ENCODE measurements at regions not wholly inside any gene's neighbourhood (a gene's known extent, or its start where the extent isn't known, plus 50 kb on each side); places are given as distances from the start of the nearest gene placed in this dataset.

DNA sequence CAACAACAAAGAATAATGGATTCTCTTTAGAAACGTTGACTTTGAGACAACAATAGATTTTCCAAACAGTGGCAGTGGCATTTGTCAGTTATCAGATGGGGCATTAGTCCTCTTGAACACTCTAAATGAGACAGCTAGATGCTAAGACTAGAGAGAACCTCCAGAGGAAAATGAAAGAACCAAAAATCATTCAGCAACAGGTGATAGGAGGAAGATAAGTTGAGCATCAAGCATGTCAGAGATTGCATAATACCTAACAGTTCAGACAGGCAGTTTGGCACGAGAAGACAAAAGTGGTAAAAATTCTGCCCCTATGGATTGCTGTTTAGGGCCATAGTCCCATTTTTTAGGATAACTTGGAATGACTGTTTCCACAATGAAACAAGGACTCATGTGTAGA lies 67.9 kb upstream of the NOL4 start:
- FAIRE-seq (no peak), DNase-seq (ENCODE audit: low read depth, low spot score) (no peak)
- Histone ChIP-seq H3K4me3 (replicated peaks in 1 of 3; ENCODE audit: insufficient read depth in 1 of 3, low read depth in 1 of 3, low read length in 3 of 3) (no peak overlapping the region), H2AFZ (ENCODE audit: low read depth, low read length) (no peak overlapping the region), H3K9me1 (replicated peaks; ENCODE audit: control insufficient read depth, extremely low read depth, insufficient read depth, low read length) (no peaks in the 10 kb centered on the region), H3K4me2 (ENCODE audit: insufficient read depth, low read length) (no peak overlapping the region), H3K36me3 (ENCODE audit: control insufficient read depth in 2 of 2, extremely low read depth in 1 of 2, insufficient read depth in 2 of 2, low read length in 2 of 2) (no peaks in the 10 kb centered on the region), H3K4me1 (ENCODE audit: control insufficient read depth, extremely low read depth, insufficient read depth, low read length) (no peaks in the 10 kb centered on the region), H3K27me3 (ENCODE audit: control insufficient read depth in 2 of 2, insufficient read depth in 2 of 2, low read length in 2 of 2) (peaks cover 0 to 2% of the 10 kb centered on the region in 2 experiments), H4K20me1 (replicated peaks; ENCODE audit: control insufficient read depth, extremely low read depth, insufficient read depth, low read length) (no peaks in the 10 kb centered on the region), H3K27ac (ENCODE audit: insufficient read depth, low read depth, low read length) (no peak overlapping the region), H3K9me3 (replicated peaks; ENCODE audit: control insufficient read depth, insufficient read depth, low read length) (no peaks in the 10 kb centered on the region), H3K9ac (replicated peaks; ENCODE audit: extremely low read depth, insufficient read depth, low read length) (no peak overlapping the region), H3K79me2 (ENCODE audit: control insufficient read depth, insufficient read depth, low read length) (no peaks in the 10 kb centered on the region)
- dilution Hi-C loops (cut with MboI; ENCODE audit: extremely low pct_ligation_motif_present, low sequenced_read_pairs) = no loop called here
- intact Hi-C loops (cut with micrococcal nuclease) = no loop called here
- no peak for TF ChIP-seq POLR2AphosphoS5 (IDR thresholded peaks at IDR 0.05; ENCODE audit: insufficient read depth, low read depth, low read length)
- TF ChIP-seq GATA2 (IDR thresholded peaks at IDR 0.05; ENCODE audit: insufficient read depth, insufficient read length, low read depth, low read length) = no peak
- TF ChIP-seq, protein P1, sequence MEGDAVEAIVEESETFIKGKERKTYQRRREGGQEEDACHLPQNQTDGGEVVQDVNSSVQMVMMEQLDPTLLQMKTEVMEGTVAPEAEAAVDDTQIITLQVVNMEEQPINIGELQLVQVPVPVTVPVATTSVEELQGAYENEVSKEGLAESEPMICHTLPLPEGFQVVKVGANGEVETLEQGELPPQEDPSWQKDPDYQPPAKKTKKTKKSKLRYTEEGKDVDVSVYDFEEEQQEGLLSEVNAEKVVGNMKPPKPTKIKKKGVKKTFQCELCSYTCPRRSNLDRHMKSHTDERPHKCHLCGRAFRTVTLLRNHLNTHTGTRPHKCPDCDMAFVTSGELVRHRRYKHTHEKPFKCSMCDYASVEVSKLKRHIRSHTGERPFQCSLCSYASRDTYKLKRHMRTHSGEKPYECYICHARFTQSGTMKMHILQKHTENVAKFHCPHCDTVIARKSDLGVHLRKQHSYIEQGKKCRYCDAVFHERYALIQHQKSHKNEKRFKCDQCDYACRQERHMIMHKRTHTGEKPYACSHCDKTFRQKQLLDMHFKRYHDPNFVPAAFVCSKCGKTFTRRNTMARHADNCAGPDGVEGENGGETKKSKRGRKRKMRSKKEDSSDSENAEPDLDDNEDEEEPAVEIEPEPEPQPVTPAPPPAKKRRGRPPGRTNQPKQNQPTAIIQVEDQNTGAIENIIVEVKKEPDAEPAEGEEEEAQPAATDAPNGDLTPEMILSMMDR (IDR thresholded peaks at IDR 0.05; ENCODE audit: extremely low read depth in 1 of 2, insufficient read depth in 1 of 2, low read depth in 1 of 2, low read length in 2 of 2) = no peak
- TF ChIP-seq, protein P2, sequence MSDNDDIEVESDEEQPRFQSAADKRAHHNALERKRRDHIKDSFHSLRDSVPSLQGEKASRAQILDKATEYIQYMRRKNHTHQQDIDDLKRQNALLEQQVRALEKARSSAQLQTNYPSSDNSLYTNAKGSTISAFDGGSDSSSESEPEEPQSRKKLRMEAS (IDR thresholded peaks at IDR 0.05; ENCODE audit: insufficient read depth, insufficient read length) = no peak
- no peak for TF ChIP-seq EZH2 (IDR thresholded peaks at IDR 0.05; ENCODE audit: borderline replicate concordance, low read depth, low read length, severe bottlenecking)
- TF ChIP-seq JUN (IDR thresholded peaks at IDR 0.05; ENCODE audit: borderline replicate concordance, insufficient read depth, insufficient read length, low read depth) = no peak
- no peak for TF ChIP-seq FOS (IDR thresholded peaks at IDR 0.05; ENCODE audit: borderline replicate concordance, insufficient read depth, low read length)
- TF ChIP-seq POLR2A (IDR thresholded peaks at IDR 0.05; ENCODE audit: low read depth, low read length) = no peak
- TF ChIP-seq MYC (IDR thresholded peaks at IDR 0.05; ENCODE audit: low read depth, low read length) = no peak
- ChIA-PET POLR2A (no interaction called here), CTCF (no interaction called here)
- no TSS peak for BruUV-seq (replicated peaks)

All from endothelial cell of umbilical vein (primary cell).